ENCODE measurements at regions not wholly inside any gene's neighbourhood (a gene's known extent, or its start where the extent isn't known, plus 50 kb on each side); places are given as distances from the start of the nearest gene placed in this dataset.

- H3K27me3 ChIP-seq (ENCODE audit: control insufficient read depth in 2 of 2, insufficient read depth in 2 of 2, low read length in 2 of 2), result no peaks in the 10 kb centered on the region
- TF ChIP-seq, protein P1, sequence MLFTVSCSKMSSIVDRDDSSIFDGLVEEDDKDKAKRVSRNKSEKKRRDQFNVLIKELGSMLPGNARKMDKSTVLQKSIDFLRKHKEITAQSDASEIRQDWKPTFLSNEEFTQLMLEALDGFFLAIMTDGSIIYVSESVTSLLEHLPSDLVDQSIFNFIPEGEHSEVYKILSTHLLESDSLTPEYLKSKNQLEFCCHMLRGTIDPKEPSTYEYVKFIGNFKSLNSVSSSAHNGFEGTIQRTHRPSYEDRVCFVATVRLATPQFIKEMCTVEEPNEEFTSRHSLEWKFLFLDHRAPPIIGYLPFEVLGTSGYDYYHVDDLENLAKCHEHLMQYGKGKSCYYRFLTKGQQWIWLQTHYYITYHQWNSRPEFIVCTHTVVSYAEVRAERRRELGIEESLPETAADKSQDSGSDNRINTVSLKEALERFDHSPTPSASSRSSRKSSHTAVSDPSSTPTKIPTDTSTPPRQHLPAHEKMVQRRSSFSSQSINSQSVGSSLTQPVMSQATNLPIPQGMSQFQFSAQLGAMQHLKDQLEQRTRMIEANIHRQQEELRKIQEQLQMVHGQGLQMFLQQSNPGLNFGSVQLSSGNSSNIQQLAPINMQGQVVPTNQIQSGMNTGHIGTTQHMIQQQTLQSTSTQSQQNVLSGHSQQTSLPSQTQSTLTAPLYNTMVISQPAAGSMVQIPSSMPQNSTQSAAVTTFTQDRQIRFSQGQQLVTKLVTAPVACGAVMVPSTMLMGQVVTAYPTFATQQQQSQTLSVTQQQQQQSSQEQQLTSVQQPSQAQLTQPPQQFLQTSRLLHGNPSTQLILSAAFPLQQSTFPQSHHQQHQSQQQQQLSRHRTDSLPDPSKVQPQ (CRISPR knock-in tag; IDR thresholded peaks at IDR 0.05; ENCODE audit: borderline replicate concordance), result no peak
- TF ChIP-seq MCM7 (IDR thresholded peaks at IDR 0.05), result no peak
- no peak for TF ChIP-seq EGR1 (conservative IDR thresholded peaks at IDR 0.05)
- TF ChIP-seq MEF2D (tag; conservative IDR thresholded peaks at IDR 0.05; ENCODE audit: low read depth), result no peak
- no peak for TF ChIP-seq HSF4 (CRISPR knock-in tag; IDR thresholded peaks at IDR 0.05; ENCODE audit: borderline replicate concordance)
- TF ChIP-seq, protein P2, sequence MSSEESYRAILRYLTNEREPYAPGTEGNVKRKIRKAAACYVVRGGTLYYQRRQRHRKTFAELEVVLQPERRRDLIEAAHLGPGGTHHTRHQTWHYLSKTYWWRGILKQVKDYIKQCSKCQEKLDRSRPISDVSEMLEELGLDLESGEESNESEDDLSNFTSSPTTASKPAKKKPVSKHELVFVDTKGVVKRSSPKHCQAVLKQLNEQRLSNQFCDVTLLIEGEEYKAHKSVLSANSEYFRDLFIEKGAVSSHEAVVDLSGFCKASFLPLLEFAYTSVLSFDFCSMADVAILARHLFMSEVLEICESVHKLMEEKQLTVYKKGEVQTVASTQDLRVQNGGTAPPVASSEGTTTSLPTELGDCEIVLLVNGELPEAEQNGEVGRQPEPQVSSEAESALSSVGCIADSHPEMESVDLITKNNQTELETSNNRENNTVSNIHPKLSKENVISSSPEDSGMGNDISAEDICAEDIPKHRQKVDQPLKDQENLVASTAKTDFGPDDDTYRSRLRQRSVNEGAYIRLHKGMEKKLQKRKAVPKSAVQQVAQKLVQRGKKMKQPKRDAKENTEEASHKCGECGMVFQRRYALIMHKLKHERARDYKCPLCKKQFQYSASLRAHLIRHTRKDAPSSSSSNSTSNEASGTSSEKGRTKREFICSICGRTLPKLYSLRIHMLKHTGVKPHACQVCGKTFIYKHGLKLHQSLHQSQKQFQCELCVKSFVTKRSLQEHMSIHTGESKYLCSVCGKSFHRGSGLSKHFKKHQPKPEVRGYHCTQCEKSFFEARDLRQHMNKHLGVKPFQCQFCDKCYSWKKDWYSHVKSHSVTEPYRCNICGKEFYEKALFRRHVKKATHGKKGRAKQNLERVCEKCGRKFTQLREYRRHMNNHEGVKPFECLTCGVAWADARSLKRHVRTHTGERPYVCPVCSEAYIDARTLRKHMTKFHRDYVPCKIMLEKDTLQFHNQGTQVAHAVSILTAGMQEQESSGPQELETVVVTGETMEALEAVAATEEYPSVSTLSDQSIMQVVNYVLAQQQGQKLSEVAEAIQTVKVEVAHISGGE (CRISPR knock-in tag; IDR thresholded peaks at IDR 0.05), result no peak
- TF ChIP-seq ZKSCAN1 (IDR thresholded peaks at IDR 0.05; ENCODE audit: low read depth, low read length), result no peak
- TF ChIP-seq, protein P3, sequence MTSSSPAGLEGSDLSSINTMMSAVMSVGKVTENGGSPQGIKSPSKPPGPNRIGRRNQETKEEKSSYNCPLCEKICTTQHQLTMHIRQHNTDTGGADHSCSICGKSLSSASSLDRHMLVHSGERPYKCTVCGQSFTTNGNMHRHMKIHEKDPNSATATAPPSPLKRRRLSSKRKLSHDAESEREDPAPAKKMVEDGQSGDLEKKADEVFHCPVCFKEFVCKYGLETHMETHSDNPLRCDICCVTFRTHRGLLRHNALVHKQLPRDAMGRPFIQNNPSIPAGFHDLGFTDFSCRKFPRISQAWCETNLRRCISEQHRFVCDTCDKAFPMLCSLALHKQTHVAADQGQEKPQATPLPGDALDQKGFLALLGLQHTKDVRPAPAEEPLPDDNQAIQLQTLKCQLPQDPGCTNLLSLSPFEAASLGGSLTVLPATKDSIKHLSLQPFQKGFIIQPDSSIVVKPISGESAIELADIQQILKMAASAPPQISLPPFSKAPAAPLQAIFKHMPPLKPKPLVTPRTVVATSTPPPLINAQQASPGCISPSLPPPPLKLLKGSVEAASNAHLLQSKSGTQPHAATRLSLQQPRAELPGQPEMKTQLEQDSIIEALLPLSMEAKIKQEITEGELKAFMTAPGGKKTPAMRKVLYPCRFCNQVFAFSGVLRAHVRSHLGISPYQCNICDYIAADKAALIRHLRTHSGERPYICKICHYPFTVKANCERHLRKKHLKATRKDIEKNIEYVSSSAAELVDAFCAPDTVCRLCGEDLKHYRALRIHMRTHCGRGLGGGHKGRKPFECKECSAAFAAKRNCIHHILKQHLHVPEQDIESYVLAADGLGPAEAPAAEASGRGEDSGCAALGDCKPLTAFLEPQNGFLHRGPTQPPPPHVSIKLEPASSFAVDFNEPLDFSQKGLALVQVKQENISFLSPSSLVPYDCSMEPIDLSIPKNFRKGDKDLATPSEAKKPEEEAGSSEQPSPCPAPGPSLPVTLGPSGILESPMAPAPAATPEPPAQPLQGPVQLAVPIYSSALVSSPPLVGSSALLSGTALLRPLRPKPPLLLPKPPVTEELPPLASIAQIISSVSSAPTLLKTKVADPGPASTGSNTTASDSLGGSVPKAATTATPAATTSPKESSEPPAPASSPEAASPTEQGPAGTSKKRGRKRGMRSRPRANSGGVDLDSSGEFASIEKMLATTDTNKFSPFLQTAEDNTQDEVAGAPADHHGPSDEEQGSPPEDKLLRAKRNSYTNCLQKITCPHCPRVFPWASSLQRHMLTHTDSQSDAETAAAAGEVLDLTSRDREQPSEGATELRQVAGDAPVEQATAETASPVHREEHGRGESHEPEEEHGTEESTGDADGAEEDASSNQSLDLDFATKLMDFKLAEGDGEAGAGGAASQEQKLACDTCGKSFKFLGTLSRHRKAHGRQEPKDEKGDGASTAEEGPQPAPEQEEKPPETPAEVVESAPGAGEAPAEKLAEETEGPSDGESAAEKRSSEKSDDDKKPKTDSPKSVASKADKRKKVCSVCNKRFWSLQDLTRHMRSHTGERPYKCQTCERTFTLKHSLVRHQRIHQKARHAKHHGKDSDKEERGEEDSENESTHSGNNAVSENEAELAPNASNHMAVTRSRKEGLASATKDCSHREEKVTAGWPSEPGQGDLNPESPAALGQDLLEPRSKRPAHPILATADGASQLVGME (CRISPR knock-in tag; IDR thresholded peaks at IDR 0.05), result no peak
- ChIA-PET POLR2A (no interaction called here), CTCF (ENCODE audit: low intra/inter-chr PET ratio) (no interaction called here)
- no peaks in the 10 kb centered on the region for H4K20me1 ChIP-seq (replicated peaks; ENCODE audit: control insufficient read depth, insufficient read depth, low read length)
- H3K79me2 ChIP-seq (ENCODE audit: control insufficient read depth, insufficient read depth, low read length), result no peaks in the 10 kb centered on the region
- no peaks in the 10 kb centered on the region; a peak in 1 of 5 replicates for H3K4me1 ChIP-seq (replicated peaks in 1 of 2; ENCODE audit: control insufficient read depth in 2 of 2, insufficient read depth in 2 of 2, low read length in 2 of 2)
- in situ Hi-C loops (cut with MboI) (no loop called here), intact Hi-C loops (cut with micrococcal nuclease) (no loop called here)
- H3K9me1 ChIP-seq (ENCODE audit: control insufficient read depth, insufficient read depth, low read length), result no peaks in the 10 kb centered on the region
- no peak overlapping the region for H3K27ac ChIP-seq (ENCODE audit: extremely low read depth, low read depth, low read length)
- no peak for DNase-seq (ENCODE audit: extremely low read depth in 1 of 4, low spot score in 3 of 4)
- H3K4me3 ChIP-seq, result no peak overlapping the region
- no peak overlapping the region for H2AFZ ChIP-seq (ENCODE audit: low read depth, low read length)
- no TSS peak for BruUV-seq (replicated peaks)
- no peak overlapping the region for H3K4me2 ChIP-seq (ENCODE audit: insufficient read depth, low read length)
- 0% methylated on average over 1 of the region's 1 CpG for WGBS (ENCODE audit: insufficient coverage, low coverage, missing lambda C conversion rate)
- H3K9me3 ChIP-seq (replicated peaks; ENCODE audit: control insufficient read depth, insufficient read depth, low read depth, low read length), result no peaks in the 10 kb centered on the region
- no peak overlapping the region for H3K9ac ChIP-seq (ENCODE audit: insufficient read depth in 1 of 2, low read depth in 2 of 2, low read length in 2 of 2)
- no peaks in the 10 kb centered on the region for H3K36me3 ChIP-seq (ENCODE audit: control insufficient read depth, insufficient read depth, low read length)
- ATAC-seq, result no peak
- no peak for FAIRE-seq
Measured at GRCh38 chr4:75338352-75338880, 175.8 kb downstream of the RCHY1 start.
